A549 (cell line): ENCODE measurements at regions not wholly inside any gene's neighbourhood (a gene's known extent, or its start where the extent isn't known, plus 50 kb on each side); places are given as distances from the start of the nearest gene placed in this dataset.
A peak's percentile ranks its signal among the peaks of the same experiment; 100 is the strongest.

Experiments used
- ATAC-seq, 2 experiments: fragments of 200-7000 bp in 1 of 2; fragments of >200 bp in 1 of 2; cut with Nextera tagmentation in 1 of 2; cut with Tn5 transposase in 1 of 2; 3 replicates each; pipeline versions ENCODE4 v1.8.0 to v1.9.1; 2018 to 2020; ENCODE audit warnings: mild to moderate bottlenecking in 1 of 2, moderate library complexity in 1 of 2
- CTCF ChIA-PET: fragments of 300-600 bp; sonication (Branson Sonifier 250); formaldehyde crosslinking; extraction: SDS; loops from one replicate; lab custom pipeline; 2021; ENCODE audit warnings: antibody characterized with exemption, inconsistent platforms; lab: Yijun Ruan, JAX
- POLR2A ChIA-PET: fragments of 350-600 bp; formaldehyde crosslinking; extraction: SDS; loops from one replicate; lab custom pipeline; 2021; ENCODE audit warnings: antibody characterized with exemption, inconsistent platforms; lab: Yijun Ruan, JAX
- DNase-seq, 2 experiments: peaks; one replicate each; pipeline versions ENCODE4 v3.0.0 to v3.0.0-alpha.2; 2011 to 2016; ENCODE audit warnings: low read depth in 1 of 2, low spot score in 1 of 2
- FAIRE-seq: peaks from 2 replicates; lab custom pipeline; 2011; peaks lifted over from hg19 to GRCh38; lab: Jason Lieb, UNC
- H3K27ac ChIP-seq, 2 experiments: fragments of >200 bp; sonication (Bioruptor Twin); formaldehyde crosslinking; 3 replicates each; pipeline ENCODE4 v1.5.1; 2016 to 2017
- H3K4me1 ChIP-seq: fragments of >200 bp; sonication (Bioruptor Twin); formaldehyde crosslinking; 3 replicates; pipeline ENCODE4 v1.6.1; 2016
- H3K4me2 ChIP-seq: fragments of >200 bp; sonication (Bioruptor Twin); formaldehyde crosslinking; 3 replicates; pipeline ENCODE4 v1.6.1; 2016
- H3K4me3 ChIP-seq: fragments of >200 bp; sonication (Bioruptor Twin); formaldehyde crosslinking; 3 replicates; pipeline ENCODE4 v1.5.1; 2016
- H3K9me3 ChIP-seq: fragments of >200 bp; sonication (Bioruptor Twin); formaldehyde crosslinking; 3 replicates; pipeline ENCODE4 v1.6.1; 2016
- BHLHE40 ChIP-seq: IDR thresholded peaks from 2 replicates; pipeline ENCODE4 v1.6.1; 2012; ENCODE audit warnings: low read depth, low read length, inconsistent platforms
- CEBPB ChIP-seq, 2 experiments: fragments of >200 bp in 1 of 2; sonication (Bioruptor Twin) in 1 of 2; formaldehyde crosslinking in 1 of 2; IDR thresholded peaks; 2 replicates each; pipeline ENCODE4 v1.6.1; 2012 to 2016
- CHD2 ChIP-seq: fragments of 150-350 bp; IDR thresholded peaks from 2 replicates; pipeline ENCODE4 v1.6.1; 2014; ENCODE audit warnings: low read length; ENCODE audit not compliant: partially characterized antibody
- CHD4 ChIP-seq: fragments of 200-600 bp; sonication (generic); IDR thresholded peaks from 2 replicates; pipeline ENCODE4 v1.6.1; 2016; ENCODE audit warnings: antibody characterized with exemption, mild to moderate bottlenecking, borderline replicate concordance
- EHF ChIP-seq: fragments of 250-450 bp; sonication (Bioruptor Pico); IDR thresholded peaks from 2 replicates; pipeline ENCODE4 v1.5.0; 2020; ENCODE audit warnings: mild to moderate bottlenecking
- EHMT2 ChIP-seq: fragments of 200-600 bp; sonication (generic); IDR thresholded peaks from 2 replicates; pipeline ENCODE4 v1.6.1; 2016; ENCODE audit warnings: antibody characterized with exemption, low read depth, mild to moderate bottlenecking, moderate library complexity
- EP300 ChIP-seq, 2 experiments: fragments of >200 bp; sonication (Bioruptor Twin); formaldehyde crosslinking; IDR thresholded peaks; 2 replicates in 1 of 2; 3 replicates in 1 of 2; pipeline ENCODE4 v1.6.1; 2016 to 2017
- FOXS1 ChIP-seq: fragments of 250-450 bp; sonication (Bioruptor Pico); IDR thresholded peaks from 2 replicates; pipeline ENCODE4 v1.5.0; 2020; ENCODE audit warnings: mild to moderate bottlenecking, moderate library complexity
- GATA3 ChIP-seq: IDR thresholded peaks from 2 replicates; pipeline ENCODE4 v1.6.1; 2012; ENCODE audit warnings: borderline replicate concordance
- HDAC2 ChIP-seq: fragments of 200-600 bp; sonication (generic); IDR thresholded peaks from 2 replicates; pipeline ENCODE4 v1.6.1; 2016
- HES2 ChIP-seq: fragments of >200 bp; sonication (Bioruptor Twin); formaldehyde crosslinking; IDR thresholded peaks from 2 replicates; pipeline ENCODE4 v1.6.1; 2016
- HEYL ChIP-seq: fragments of 250-450 bp; sonication (Bioruptor Pico); IDR thresholded peaks from 2 replicates; pipeline ENCODE4 v1.8.0; 2021; ENCODE audit warnings: mild to moderate bottlenecking, moderate library complexity
- HOXB13 ChIP-seq: fragments of 250-450 bp; sonication (Bioruptor Pico); IDR thresholded peaks from 2 replicates; pipeline ENCODE4 v1.5.0; 2020; ENCODE audit warnings: low read depth, mild to moderate bottlenecking, moderate library complexity
- KDM1A ChIP-seq: fragments of 200-600 bp; sonication (generic); IDR thresholded peaks from 2 replicates; pipeline ENCODE4 v1.6.1; 2016; ENCODE audit warnings: low read depth, mild to moderate bottlenecking
- MAFK ChIP-seq: fragments of 450-650 bp; IDR thresholded peaks from 2 replicates; pipeline ENCODE4 v1.6.1; 2014; ENCODE audit not compliant: partially characterized antibody
- NFE2L2 ChIP-seq: fragments of 150-350 bp; conservative IDR thresholded peaks from 2 replicates; pipeline ENCODE4 v1.6.1; 2014; ENCODE audit warnings: low read length
- PHF8 ChIP-seq: fragments of 200-600 bp; sonication (generic); IDR thresholded peaks from 2 replicates; pipeline ENCODE4 v1.6.1; 2016; ENCODE audit warnings: low read depth, mild to moderate bottlenecking, antibody characterized with exemption, moderate library complexity, borderline replicate concordance
- POLR2AphosphoS2 ChIP-seq: conservative IDR thresholded peaks from 2 replicates; pipeline ENCODE4 v1.6.1; 2012; ENCODE audit warnings: low read length, improper control_type of control experiment, inconsistent platforms
- RFX5 ChIP-seq: fragments of 450-650 bp; IDR thresholded peaks from 2 replicates; pipeline ENCODE4 v1.7.1; 2014; ENCODE audit warnings: antibody characterized with exemption, mild to moderate bottlenecking, moderate library complexity
- SMC3 ChIP-seq: fragments of >200 bp; sonication (Bioruptor Twin); formaldehyde crosslinking; IDR thresholded peaks from 3 replicates; pipeline ENCODE4 v1.6.1; 2018; ENCODE audit warnings: inconsistent platforms
- ZNF302 ChIP-seq: fragments of 250-450 bp; sonication (Bioruptor Pico); IDR thresholded peaks from 2 replicates; pipeline ENCODE4 v1.9.0; 2021; ENCODE audit warnings: inconsistent platforms, mild to moderate bottlenecking, moderate library complexity
- WGBS: methylation state at CpG from one replicate; pipeline ENCODE4 v1.1.6; 2017; ENCODE audit errors: missing lambda C conversion rate; 5-methylcytosine and 5-hydroxymethylcytosine counted together
- TF ChIP-seq, protein P1 (sequence below): fragments of 250-450 bp; sonication (Bioruptor Pico); IDR thresholded peaks from 2 replicates; pipeline ENCODE4 v1.5.0; 2021; ENCODE audit warnings: mild to moderate bottlenecking, moderate library complexity, borderline replicate concordance
- TF ChIP-seq, protein P2 (sequence below): IDR thresholded peaks from 2 replicates; pipeline ENCODE4 v1.6.1; 2012

- no peak for FAIRE-seq
- POLR2A ChIA-PET: no interaction called here
Observed at GRCh38 chr10:36424502-36424901, 700.9 kb upstream of the ANKRD30A start.

DNA sequence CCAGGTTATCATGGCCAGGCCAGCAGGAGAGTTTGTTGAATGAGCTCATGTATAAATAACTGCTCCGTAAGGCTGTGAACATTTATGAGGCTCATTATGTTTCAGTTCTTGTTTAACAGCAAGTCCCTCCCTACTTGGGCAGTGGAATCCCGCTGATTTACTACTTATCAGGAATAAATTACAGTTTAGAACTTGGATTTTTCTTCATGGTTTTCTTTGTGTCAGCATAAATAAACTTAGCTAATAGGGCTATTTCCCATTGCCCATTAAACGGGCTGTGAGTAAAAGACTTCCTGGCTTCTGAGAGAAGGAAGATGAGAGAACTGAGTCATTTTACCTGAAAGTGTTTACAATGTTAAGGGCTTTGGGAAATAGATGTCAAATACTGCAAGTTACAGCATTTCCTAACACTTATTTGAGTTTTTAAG lies 701.6 kb upstream of the ANKRD30A start:
- TF ChIP-seq MAFK (peak; percentile 59), POLR2AphosphoS2 (no peak)
- TF ChIP-seq, protein P1, sequence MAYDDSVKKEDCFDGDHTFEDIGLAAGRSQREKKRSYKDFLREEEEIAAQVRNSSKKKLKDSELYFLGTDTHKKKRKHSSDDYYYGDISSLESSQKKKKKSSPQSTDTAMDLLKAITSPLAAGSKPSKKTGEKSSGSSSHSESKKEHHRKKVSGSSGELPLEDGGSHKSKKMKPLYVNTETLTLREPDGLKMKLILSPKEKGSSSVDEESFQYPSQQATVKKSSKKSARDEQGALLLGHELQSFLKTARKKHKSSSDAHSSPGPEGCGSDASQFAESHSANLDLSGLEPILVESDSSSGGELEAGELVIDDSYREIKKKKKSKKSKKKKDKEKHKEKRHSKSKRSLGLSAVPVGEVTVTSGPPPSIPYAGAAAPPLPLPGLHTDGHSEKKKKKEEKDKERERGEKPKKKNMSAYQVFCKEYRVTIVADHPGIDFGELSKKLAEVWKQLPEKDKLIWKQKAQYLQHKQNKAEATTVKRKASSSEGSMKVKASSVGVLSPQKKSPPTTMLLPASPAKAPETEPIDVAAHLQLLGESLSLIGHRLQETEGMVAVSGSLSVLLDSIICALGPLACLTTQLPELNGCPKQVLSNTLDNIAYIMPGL: no peak
- TF ChIP-seq, protein P2, sequence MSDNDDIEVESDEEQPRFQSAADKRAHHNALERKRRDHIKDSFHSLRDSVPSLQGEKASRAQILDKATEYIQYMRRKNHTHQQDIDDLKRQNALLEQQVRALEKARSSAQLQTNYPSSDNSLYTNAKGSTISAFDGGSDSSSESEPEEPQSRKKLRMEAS: no peak
- no peaks in the 10 kb centered on the region for H3K4me1 ChIP-seq
- FAIRE-seq (no peak), DNase-seq (no peak), ATAC-seq (no peak)
- 58% methylated on average over 3 of the region's 3 CpGs for WGBS
- H3K4me3 ChIP-seq: no peak overlapping the region
- no peak overlapping the region for H3K4me2 ChIP-seq
- ChIA-PET POLR2A (no interaction called here), CTCF (no interaction called here)
- H3K9me3 ChIP-seq: peaks cover 3% of the 10 kb centered on the region; the same call in 1 of the 3 replicates
- H3K27ac ChIP-seq: no peak overlapping the region

More at GRCh38 chr10:36424502-36424901, 700.9 kb upstream of the ANKRD30A start:
- Histone ChIP-seq H3K4me1 (no peaks in the 10 kb centered on the region), H3K27ac (no peak overlapping the region), H3K9me3 (peaks cover 5% of the 10 kb centered on the region; the same call in 1 of the 3 replicates), H3K4me3 (no peak overlapping the region), H3K4me2 (no peak overlapping the region)
- ATAC-seq: no peak
- CTCF ChIA-PET: no interaction called here
- WGBS: 65% methylated on average over 2 of the region's 2 CpGs
- no peak for DNase-seq
- no peak for TF ChIP-seq HEYL (CRISPR knock-in tag)
- TF ChIP-seq ZNF302 (CRISPR knock-in tag): no peak
- no peak for TF ChIP-seq GATA3
- no peak for TF ChIP-seq PHF8
- no peak for TF ChIP-seq EHF
- TF ChIP-seq HES2: no peak
- no peak for TF ChIP-seq FOXS1 (CRISPR knock-in tag)
- no peak for TF ChIP-seq HDAC2
- no peak for TF ChIP-seq RFX5

DNA sequence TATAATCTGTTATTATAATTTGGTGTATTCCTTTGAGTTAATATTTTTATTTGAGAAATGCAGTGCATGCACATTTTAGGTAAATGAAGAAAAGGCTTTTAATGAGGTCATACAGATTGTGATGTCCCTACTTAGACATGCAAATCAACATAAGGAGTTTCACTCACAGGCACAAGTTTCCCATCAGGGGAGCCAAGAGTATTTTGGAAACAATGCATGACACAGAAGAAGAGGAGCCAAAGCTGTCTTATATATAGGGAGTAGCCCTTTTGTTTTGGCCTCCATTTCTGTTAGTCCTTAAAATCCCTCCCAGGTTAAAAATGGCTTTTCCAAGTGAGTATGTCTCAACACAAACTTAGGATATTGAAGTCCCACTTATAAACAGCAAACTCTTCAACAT lies 703.4 kb upstream of the ANKRD30A start:
- H3K27ac ChIP-seq: no peak overlapping the region
- ChIA-PET POLR2A (no interaction called here), CTCF (no interaction called here)
- TF ChIP-seq NFE2L2 (no peak), HDAC2 (no peak), PHF8 (no peak), EHMT2 (no peak), SMC3 (no peak), KDM1A (no peak), CEBPB (IDR thresholded peaks at IDR 0.05) (no peak), RFX5 (no peak), HOXB13 (no peak), BHLHE40 (no peak), EP300 (IDR thresholded peaks at IDR 0.05) (no peak), CHD2 (no peak), CHD4 (no peak)
- ATAC-seq (no peak), DNase-seq (no peak), FAIRE-seq (no peak)
- peaks cover 3% of the 10 kb centered on the region; the same call in 1 of the 3 replicates for H3K9me3 ChIP-seq
- no peak overlapping the region for H3K4me2 ChIP-seq
- H3K4me3 ChIP-seq: no peak overlapping the region
- no peaks in the 10 kb centered on the region for H3K4me1 ChIP-seq
